ENCODE measurements at regions not wholly inside any gene's neighbourhood (a gene's known extent, or its start where the extent isn't known, plus 50 kb on each side); places are given as distances from the start of the nearest gene placed in this dataset.

- TF ChIP-seq MXI1 (IDR thresholded peaks at IDR 0.05; ENCODE audit: low read depth, low read length) (no peak), SIX5 (IDR thresholded peaks at IDR 0.05; ENCODE audit: borderline replicate concordance in 1 of 2, insufficient read depth in 1 of 2, low read depth in 1 of 2, low read length in 2 of 2) (no peak), XRCC4 (IDR thresholded peaks at IDR 0.05; ENCODE audit: extremely low read depth, insufficient read depth, insufficient read length) (no peak), E2F8 (IDR thresholded peaks at IDR 0.05; ENCODE audit: low read depth, partially characterized antibody) (peak; percentile 54), ELF4 (CRISPR knock-in tag; IDR thresholded peaks at IDR 0.05) (no peak), LCOR (CRISPR knock-in tag; IDR thresholded peaks at IDR 0.05) (no peak), NRF1 (conservative IDR thresholded peaks at IDR 0.05 in 1 of 2, IDR thresholded peaks at IDR 0.05 in 1 of 2) (no peak), GMEB1 (CRISPR knock-in tag; IDR thresholded peaks at IDR 0.05) (no peak), SP2 (IDR thresholded peaks at IDR 0.05; ENCODE audit: extremely low read depth, low read depth, low read length, poor library complexity, severe bottlenecking) (no peak), MAFK (IDR thresholded peaks at IDR 0.05; ENCODE audit: low read length) (peak; percentile 15; the same call in 1 of the 2 replicates), MYC (IDR thresholded peaks at IDR 0.05; ENCODE audit: low read depth, low read length) (peak; percentile 80), MYC (CRISPR knock-in tag; IDR thresholded peaks at IDR 0.05; ENCODE audit: borderline replicate concordance, low read depth) (no peak), TCF7L2 (IDR thresholded peaks at IDR 0.05; ENCODE audit: low read depth, low read length) (no peak), KLF16 (IDR thresholded peaks at IDR 0.05) (no peak), RCOR1 (IDR thresholded peaks at IDR 0.05; ENCODE audit: borderline replicate concordance in 1 of 2, low read depth in 2 of 2, low read length in 2 of 2) (peak in 1 of 2 experiments; percentile 79; a peak in 1 of 4 replicates), ZNF830 (CRISPR knock-in tag; IDR thresholded peaks at IDR 0.05) (no peak), ELF1 (tag; IDR thresholded peaks at IDR 0.05) (0 out of 2 replicates have a peak, but pooled peaks have one; percentile 29), ZC3H11A (IDR thresholded peaks at IDR 0.05; ENCODE audit: low read depth, low read length) (no peak), BCL6 (CRISPR knock-in tag; IDR thresholded peaks at IDR 0.05) (no peak), PHB (CRISPR knock-in tag; IDR thresholded peaks at IDR 0.05) (no peak), NBN (IDR thresholded peaks at IDR 0.05; ENCODE audit: low read depth) (peak; percentile 68; the same call in 1 of the 2 replicates), FOXK2 (conservative IDR thresholded peaks at IDR 0.05 in 1 of 2, IDR thresholded peaks at IDR 0.05 in 1 of 2; ENCODE audit: low read depth in 2 of 2) (no peak), THRAP3 (IDR thresholded peaks at IDR 0.05; ENCODE audit: borderline replicate concordance) (no peak), MEF2D (tag; conservative IDR thresholded peaks at IDR 0.05; ENCODE audit: low read depth) (peak; percentile 79; the same call in 1 of the 2 replicates), CREB1 (IDR thresholded peaks at IDR 0.05) (no peak), CREB1 (CRISPR knock-in tag; IDR thresholded peaks at IDR 0.05) (no peak), TARDBP (IDR thresholded peaks at IDR 0.05) (no peak)
Measured at GRCh38 chr2:196399722-196400691, 228.6 kb upstream of the STK17B start (continued).
